ENCODE measurements at regions not wholly inside any gene's neighbourhood (a gene's known extent, or its start where the extent isn't known, plus 50 kb on each side); places are given as distances from the start of the nearest gene placed in this dataset.

DNA sequence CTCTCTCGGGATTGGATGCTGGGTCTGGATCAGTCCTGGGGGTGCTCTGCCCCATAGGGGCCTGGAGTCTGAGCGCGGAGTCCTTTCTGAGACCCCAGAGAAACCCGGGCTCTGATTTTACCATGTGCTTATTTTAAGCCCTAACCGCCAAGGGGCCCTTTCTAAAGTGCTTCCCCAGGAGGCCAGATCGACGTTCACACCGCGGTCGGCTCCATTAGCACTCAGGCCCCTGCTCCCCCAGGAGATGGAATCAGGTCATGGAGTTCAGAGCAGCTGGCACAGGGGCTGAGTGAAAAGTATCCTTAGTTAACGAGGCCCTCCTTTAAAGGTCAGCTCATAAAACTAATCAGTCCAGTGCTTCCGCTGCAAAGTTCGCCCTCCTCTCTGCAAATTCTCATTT, 159.4 kb upstream of the COBL start:
- TF ChIP-seq, protein P1, sequence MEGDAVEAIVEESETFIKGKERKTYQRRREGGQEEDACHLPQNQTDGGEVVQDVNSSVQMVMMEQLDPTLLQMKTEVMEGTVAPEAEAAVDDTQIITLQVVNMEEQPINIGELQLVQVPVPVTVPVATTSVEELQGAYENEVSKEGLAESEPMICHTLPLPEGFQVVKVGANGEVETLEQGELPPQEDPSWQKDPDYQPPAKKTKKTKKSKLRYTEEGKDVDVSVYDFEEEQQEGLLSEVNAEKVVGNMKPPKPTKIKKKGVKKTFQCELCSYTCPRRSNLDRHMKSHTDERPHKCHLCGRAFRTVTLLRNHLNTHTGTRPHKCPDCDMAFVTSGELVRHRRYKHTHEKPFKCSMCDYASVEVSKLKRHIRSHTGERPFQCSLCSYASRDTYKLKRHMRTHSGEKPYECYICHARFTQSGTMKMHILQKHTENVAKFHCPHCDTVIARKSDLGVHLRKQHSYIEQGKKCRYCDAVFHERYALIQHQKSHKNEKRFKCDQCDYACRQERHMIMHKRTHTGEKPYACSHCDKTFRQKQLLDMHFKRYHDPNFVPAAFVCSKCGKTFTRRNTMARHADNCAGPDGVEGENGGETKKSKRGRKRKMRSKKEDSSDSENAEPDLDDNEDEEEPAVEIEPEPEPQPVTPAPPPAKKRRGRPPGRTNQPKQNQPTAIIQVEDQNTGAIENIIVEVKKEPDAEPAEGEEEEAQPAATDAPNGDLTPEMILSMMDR (IDR thresholded peaks at IDR 0.05; ENCODE audit: low read depth, low read length, poor library complexity, severe bottlenecking): no peak
- TF ChIP-seq EZH2phosphoT487 (IDR thresholded peaks at IDR 0.05; ENCODE audit: borderline replicate concordance, low read length): no peak

Measured in DOHH2 (cell line).